IPS-11a (cell line): ENCODE measurements at regions not wholly inside any gene's neighbourhood (a gene's known extent, or its start where the extent isn't known, plus 50 kb on each side); places are given as distances from the start of the nearest gene placed in this dataset.

Experiments used
- H3K4me3 ChIP-seq: one replicate; pipeline ENCODE4 v1.5.1; 2013; ENCODE audit warnings: low read depth, low read length, control low read depth

DNA sequence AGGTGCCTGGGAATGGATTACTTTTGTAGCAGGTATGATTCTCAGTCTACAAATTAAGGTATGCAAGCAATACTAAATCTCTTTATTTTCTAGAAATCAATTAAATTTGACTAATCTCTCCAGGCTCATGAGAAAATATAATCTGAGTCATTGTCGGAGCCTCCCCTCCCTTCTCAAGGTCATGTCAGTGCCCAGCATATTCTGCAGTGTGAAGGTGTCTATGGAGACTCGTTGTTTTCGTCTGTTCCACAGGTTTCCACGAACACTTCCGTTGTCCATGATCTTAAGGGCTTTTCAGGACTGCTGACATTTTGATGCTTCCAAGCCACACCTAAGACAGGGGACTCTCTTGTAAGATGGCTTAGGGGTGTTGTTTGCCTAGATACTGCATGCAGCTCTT is 56.6 kb upstream of the SCOC start:
- H3K4me3 ChIP-seq, result no peak overlapping the region

DNA sequence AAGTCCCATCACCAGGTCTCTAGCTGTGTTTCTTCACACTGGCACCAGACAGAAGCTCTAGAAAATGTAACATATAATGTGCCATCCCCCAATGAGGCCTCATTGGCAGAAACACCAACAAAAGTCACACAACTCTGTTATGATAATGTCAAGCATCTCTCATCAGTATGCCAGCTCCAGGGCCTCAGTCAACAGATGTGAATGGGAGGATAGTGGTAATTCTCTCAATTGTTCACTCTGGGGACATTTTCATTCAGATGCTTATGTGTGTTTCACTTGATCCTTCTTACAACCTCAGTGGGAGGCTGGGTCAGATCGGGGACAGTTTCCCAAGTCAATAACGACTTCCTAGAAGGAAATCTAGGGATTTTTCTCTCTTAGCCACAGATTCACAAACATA is 57.5 kb upstream of the SCOC start:
- no peak overlapping the region for H3K4me3 ChIP-seq

DNA sequence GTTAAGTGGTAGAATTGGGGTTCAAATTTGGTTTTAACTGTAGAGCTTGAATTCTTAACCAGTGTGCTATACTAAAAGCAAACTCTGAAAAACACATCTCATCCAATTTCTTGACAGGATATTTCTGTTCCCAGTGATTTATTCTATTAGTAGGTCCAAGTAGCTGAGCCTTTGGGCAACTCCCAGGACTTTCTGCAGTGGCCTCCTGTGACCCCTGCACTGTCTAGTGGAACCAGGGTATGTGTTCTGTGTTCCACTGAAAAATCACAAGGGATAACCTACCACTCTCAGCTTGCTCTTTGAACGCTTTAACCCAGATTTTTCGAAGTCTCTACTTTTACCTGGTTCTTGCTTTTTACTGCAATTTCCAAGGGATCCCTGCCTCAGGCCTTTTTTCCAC is 58.0 kb upstream of the SCOC start:
- no peak overlapping the region for H3K4me3 ChIP-seq

DNA sequence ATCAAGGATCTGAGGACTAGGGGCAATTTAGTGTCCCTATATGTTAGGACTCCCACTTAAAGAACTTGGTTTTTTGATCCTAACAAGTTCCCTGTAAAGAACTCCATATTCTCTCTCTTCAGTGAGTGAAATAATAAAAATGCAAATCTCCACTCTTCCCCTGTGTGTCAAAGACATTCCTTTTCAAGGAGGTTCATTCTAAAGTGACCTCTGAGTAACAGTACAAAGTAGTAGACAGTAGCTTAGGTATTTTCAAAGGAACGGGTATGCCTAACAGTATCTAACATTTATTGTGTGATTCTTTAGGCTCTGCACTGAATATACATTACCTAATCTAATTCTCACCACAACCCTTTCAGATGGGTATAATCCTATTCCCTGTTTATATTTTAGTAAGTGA is 58.4 kb upstream of the SCOC start:
- H3K4me3 ChIP-seq, result no peak overlapping the region

DNA sequence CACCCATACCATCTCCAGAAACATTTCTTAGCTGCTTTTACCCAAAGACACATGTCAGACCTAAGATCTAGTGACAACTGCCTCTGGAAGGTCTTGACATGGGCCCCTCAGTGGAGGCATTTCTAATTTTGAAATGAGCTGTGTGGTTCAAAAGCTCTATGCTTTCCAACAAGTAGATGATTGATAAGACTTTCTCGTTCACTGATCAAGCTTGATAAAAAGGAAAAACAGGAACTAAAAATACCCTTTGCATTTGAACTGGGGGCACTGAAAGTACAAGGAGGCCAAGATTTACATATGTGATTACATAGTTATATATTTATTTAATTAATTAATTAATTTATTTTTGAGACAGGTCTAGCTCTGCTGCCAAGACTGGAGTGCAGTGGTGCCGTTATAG is 61.3 kb upstream of the SCOC start:
- H3K4me3 ChIP-seq, result no peak overlapping the region

DNA sequence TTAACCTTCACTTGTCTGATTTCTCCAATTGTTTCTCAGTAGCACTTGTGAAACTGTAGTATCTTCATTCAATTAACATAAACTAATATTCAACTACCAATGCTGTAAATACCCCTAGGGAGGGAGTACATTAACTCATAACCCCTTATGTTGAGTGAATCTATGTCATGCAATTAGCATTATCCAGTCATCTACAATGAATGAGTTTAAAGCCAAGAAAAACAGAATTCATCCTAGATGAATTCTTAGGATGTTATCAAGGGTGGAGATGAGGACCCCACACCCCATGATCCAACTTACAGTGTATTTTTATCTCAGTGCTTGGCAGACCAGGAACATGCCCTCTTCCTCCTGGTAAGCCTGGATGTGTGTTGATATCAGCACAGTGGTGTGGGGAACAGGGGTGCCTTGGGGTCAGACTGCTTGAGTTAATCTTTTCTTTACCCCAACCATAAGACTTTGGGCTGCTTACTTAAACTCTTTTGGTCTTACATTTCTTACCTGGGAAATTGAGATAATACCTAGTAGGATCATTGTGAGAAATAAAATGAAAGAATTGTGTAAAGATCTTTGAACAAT is 62.1 kb upstream of the SCOC start:
- H3K4me3 ChIP-seq, result no peak overlapping the region

DNA sequence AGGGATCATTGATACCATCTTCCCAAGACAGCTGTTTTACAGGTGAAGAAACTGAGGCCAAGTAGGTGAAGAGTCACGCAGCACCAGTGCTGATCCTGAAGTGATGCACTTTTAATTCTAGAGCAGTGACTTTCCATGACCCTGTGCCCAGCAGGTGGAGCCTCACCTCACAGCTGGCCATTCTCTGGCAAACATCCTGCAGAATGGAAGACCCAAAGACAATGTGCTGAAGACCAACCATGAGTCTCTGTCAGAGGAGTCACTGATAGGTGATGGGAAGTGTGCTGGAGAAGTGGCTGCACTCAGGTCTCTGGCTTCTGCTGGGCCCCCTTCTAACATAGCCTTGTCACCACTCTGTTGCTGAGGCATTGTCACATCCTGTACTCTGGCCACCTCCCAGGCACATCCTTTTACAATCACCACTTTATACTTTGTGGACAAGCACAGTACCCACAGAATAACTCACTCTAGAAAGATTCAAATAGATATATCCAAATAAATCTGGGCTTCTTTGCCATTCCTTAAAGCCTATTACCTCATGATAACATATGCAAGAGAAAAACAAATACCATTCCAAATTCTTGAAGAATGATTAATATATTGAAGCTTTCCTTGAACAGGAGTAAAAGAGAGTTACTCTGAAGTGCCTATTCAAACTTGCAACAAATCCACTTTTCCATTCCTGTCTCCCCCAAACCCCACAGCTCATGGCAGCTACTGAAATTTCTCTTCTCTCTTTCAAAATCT is 64.1 kb upstream of the SCOC start:
- no peak overlapping the region for H3K4me3 ChIP-seq

DNA sequence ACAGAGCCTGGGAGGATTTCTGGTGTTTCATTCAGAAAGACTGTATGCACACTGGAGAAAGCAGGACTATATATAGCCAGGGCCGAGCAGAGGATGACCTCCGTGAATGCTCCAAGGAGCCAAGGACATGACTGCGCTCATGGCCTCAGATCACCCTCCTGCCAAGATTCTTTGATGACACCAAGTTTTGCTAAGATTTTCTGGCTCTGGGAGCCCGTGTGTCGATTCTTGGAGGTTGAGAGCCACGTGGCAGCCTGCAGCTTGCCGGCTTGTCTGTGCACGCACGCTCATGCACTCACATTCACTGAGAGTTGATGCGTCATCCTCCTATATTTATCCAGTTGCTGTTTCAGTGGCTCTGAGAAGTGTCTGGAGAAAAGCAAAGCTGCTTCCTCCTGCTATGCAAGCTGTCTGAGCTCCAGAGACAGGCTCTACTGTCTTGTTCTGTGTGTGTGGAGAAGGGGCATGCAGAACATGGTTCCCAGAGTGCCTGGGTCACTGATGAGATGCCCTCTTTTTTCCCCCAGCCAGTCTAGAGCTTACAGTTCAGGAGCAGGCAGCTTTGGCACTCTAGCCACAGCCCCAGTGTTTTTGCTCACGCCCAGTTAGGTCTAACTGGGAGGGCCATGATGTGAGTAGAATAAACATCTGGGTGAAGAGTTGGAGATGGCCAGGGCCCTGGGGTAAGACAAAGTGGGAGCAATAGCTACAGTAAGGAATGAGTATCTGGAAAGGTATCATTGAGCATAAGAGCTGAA is 64.9 kb upstream of the SCOC start:
- H3K4me3 ChIP-seq, result no peak overlapping the region

DNA sequence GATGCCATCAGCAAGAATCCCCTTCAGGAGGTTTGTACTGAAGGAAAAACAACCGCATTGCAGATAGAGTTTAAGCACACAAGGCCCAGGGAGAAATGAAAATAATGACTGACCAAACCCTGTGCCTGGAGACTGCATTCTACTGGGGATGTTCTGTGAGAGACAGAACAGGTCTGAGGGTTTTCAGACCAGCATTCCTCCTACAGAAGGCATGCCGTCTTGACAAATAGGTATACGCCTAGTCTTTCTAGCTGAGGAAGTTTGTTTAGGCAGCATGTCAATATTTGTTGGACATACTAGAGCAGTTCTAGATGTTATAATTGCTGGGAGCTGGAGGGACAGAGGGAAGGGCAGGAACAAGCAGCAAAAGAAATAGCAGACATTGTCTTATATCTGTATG is 68.4 kb upstream of the SCOC start:
- no peak overlapping the region for H3K4me3 ChIP-seq

DNA sequence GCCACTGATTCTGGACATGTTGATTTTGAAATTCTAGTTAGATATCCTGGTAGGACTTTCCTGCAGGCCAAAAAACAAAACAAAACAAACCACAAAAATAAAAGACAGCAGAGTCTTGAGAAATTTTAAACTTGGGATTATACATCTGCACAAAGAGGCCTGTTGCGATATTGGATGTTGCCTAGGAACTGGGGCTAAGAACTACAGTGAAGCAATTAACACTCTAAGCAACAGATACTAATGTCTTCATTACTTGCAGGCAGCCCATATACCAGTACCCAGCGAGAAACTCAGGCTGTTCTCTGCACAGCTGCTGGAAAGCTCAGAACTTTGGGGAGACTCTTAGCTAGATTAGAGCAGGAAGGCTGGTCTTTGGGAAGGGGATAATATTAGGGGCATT is 69.1 kb upstream of the SCOC start:
- no peak overlapping the region for H3K4me3 ChIP-seq

DNA sequence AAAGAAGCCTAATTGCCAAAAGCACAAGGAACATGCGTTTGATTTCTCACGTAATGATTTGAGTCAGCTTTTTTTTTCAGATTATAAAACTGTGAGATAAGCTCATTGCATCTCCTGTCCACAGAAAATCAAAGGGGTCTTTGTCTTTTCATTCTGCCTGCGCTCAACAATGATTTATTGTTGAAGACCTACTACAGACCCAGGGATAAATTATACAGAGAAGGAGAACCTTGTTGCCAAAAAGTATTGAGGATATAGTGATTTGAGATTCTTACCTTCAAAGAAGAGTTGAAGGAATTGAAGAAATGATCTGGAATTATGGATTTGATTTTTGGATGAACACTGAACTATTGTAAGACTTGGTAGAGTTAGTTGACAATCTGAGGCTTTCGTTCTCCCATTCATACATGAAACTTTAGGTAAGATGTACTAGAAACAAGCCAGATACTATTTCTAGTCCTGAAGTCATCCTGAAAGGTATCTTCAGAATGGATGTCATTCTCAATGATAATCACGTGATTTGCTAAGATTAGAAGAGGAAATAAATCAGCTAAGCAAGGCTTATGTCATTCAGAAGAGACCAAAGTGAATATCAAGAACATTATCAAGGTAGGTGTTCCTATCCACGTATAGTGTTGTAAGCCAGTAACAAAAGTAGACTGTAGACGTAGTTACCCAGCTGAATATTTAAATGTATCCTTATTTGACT is 71.1 kb upstream of the SCOC start:
- no peak overlapping the region for H3K4me3 ChIP-seq

DNA sequence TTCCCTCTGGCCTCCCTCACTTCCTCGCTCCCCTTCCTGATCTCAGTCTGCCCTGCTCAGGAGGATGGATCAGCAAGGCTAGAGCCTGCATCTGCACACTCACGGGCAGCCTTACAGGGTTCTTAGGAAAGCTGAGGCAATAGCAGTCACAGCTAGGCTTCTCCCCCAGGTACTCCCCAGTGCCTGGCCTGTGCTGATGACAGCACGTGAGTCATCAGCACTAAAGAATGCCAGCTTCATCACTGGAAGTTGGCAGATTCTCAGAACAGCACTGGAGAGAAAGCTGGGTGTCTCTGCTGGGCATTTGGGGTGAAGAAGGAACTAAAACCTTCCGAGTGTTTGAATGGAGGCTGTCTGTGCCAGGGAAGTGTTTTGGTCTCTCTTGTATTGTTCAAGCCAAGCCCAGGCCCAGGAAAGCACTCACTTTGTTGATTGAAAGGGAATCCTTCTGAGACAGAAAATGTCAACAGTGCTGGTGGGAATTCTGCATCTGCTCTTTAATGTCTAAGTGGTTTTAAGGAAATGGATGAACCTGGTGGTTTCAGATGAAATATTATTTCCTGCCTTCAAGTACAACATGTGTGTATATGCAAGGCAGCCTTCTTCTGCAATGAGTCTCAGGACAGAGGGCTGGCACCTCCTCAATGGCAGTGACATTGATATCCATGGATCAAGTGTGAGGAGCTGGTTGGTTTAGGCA is 73.0 kb upstream of the SCOC start:
- H3K4me3 ChIP-seq, result no peak overlapping the region

DNA sequence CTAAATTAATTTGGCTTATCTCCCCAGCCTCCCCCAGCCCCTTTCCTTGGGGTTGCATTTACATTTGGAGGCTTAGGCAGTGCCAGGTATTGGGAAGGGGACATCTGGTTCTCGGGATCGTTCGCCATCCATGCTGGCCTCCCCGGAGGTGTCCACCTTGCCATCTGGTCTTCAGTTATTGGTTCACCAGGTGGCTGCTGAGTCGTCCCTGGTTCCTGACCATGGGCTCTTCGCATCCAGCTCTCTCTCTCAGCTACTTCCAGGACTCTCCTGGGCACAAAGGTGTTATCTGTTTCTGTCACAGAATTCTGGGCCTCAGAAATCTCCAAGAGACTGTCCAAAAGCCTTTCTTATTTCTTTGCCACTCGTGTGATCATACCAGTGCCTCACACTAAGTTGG is 75.4 kb upstream of the SCOC start:
- no peak overlapping the region for H3K4me3 ChIP-seq

DNA sequence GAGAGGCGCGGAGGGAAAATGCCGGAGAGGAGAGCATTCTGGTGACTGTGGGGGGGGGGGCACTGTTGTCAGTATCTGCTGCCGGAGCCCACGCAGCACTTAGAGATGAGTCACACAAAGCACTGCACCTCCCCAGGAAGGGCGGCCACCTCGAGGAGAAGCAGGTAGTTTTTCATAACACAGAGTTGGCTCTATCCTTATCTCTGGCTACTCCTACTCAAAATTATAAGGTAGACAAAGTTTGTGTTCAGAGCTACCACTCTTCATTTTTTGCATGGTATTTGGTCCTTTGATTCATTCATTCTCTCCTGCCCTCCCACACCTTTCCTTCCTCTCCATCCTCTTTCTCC is 76.2 kb upstream of the SCOC start:
- no peak overlapping the region for H3K4me3 ChIP-seq

DNA sequence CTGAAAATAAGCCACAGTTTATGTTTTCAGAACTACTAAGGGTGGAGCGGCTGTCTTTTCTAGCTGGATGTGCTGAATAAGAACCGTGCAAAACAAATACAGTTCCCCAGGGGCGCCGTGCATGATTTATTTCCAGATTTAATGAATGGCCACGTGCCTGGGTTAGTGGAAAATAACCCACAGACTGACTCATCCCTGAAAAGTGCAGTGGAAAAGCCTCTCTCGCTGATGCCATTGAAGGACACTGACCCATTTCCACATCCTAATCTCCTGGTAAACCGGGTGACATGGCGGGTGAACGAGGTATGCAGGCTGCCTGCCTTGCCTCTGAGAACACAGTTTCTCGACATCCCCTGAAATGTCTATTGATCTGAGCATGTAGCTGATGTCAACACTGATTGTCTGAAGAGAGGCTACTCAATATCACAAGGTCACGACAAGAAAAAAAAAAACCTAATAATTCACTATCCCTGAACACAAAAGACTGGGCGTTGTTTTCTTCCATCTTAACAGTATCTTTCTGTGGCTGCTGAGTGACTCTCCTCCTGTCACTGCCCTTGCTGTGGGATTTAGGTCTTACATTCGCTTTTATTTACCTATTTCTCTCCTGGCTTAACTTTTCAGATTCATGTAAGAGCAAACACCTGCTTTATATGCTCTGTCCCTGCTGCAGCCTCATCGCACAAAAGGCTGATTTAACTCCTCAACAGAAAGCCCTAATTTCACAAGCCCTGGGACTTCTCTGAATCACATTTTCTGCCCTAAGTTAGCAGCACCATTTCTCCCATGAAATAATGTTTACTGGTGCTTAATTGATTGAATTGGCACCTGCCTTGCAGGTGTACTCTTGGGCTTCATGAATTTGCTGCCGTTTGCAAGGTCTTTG is 76.9 kb upstream of the SCOC start:
- no peak overlapping the region for H3K4me3 ChIP-seq

DNA sequence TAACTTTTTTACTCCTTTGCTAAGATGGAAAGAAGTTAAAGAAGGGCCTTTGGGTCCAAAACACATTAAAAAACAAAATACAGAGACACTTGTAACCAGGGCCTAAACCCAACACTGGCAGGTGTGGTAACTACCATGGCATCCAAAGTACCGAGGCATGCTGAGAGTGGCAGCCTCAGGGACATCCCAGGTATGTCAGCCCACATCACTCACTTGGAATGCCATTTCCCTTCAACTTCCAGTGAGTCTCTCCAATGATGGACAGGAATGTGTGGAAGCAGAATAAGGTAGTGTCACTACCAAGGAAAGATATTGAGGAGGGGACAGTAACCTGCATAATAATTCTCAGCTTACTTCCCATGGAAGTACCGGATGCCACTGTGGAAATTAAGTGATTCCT is 79.5 kb upstream of the SCOC start:
- no peak overlapping the region for H3K4me3 ChIP-seq

DNA sequence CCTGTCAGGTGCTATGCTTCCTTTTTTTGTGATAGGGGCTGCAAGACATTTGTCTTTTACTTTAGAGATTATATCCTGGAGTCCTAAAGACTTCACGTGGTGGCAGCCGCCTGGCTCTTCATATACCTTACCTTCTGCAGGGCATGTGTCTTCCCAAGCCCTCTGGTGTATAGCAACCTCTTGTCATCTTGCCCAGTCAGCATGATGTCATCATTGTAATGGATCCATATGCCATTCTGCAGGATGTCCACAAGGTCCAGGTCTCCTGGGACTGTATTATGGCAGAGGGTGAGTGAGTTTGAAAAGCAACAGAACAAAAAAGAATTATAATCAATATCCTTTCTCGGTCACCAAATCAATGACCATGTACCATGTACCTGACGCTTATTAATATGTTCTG is 82.2 kb upstream of the SCOC start:
- no peak overlapping the region for H3K4me3 ChIP-seq

DNA sequence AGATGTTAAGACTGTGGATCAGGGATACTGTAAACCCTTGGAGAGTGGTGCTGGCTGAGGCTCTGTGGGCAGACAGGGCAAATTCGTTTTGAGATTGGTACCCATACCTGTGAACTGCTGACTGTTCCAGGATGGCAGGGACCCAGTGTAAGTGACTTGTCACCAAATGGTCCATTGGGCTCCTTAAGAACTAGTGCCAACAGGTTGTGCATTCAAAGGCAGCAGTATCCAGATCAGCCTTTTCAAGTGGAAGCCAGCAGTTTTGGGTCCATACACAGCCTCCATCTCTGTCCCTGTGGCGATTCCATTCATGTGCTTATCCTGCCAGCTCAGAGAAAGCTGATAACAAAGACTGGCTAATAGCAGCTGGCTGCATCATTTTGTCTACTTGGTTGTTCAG is 84.0 kb upstream of the SCOC start:
- no peak overlapping the region for H3K4me3 ChIP-seq

DNA sequence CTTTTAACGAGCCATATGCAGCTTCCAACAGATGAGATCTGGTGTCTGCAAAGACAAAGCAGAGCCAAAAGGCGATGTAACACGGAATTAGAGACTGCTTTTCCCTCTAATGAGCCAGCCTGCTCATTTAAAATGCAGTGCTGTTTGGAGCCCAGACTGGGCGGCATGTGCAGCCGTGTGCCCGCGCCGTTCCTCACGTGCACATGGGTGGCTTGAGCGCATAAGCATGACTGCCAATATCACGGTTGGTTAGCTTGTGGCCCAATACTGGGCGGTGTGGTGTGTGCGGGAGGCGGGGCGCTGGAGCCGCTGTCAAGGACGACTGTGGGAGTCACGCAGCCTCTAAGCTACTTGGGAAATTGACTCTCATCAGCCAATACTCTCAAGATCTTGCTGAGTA is 87.0 kb upstream of the SCOC start:
- no peak overlapping the region for H3K4me3 ChIP-seq

DNA sequence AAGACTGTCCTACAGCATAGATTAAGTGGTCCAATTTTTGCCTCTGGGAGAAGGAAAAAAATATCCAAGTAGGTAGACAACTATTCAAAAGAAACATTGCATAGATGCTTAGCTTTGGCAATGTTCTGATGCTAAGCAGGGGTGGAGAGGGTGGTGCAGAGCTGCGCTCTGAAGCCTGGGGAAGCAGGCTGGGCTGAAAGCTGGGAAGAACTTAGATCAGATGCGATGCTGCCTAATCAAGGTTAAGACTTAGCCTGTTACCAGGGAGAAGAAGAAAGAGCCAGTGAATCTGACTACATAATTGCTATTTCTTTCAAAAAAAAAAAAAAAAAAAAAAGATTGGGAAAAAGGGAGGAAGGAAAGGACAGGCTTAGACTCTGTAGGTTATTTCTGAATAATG is 89.0 kb upstream of the SCOC start:
- H3K4me3 ChIP-seq, result no peak overlapping the region
